Panc1 (cell line): ENCODE measurements at regions not wholly inside any gene's neighbourhood (a gene's known extent, or its start where the extent isn't known, plus 50 kb on each side); places are given as distances from the start of the nearest gene placed in this dataset.

Experiments used
- ATAC-seq: fragments of 200-7000 bp; cut with Tn5 transposase; 2 replicates; pipeline ENCODE4 v1.9.1; 2020; ENCODE audit warnings: mild to moderate bottlenecking, moderate library complexity
- BruUV-seq: library from RNA; stranded (reverse); fragments of 400-500 nt; replicated peaks from 2 replicates; lab custom pipeline; 2021; lab: Mats Ljungman, UMichigan
- CTCF ChIA-PET: fragments of 300-600 bp; sonication (Branson Sonifier 250); formaldehyde crosslinking; loops from one replicate; lab custom pipeline; 2022; ENCODE audit warnings: antibody characterized with exemption; lab: Charles Lee
- POLR2A ChIA-PET: fragments of 300-600 bp; sonication (Branson Sonifier 250); formaldehyde crosslinking; loops from one replicate; lab custom pipeline; 2022; ENCODE audit warnings: antibody characterized with exemption; lab: Charles Lee
- DNase-seq: peaks from one replicate; pipeline ENCODE4 v3.0.0-alpha.2; 2010; ENCODE audit warnings: low read depth, low spot score
- H3K27ac ChIP-seq: 2 replicates; pipeline ENCODE4 v1.5.1; 2011; ENCODE audit warnings: mild to moderate bottlenecking, low read length, inconsistent platforms
- H3K27me3 ChIP-seq: fragments of 200-500 bp; sonication (Bioruptor generic); 2 replicates; pipeline ENCODE4 v1.6.0; 2014; ENCODE audit warnings: low read length, inconsistent platforms; ENCODE audit not compliant: control insufficient read depth, insufficient read depth
- H3K36me3 ChIP-seq: fragments of 200-500 bp; sonication (Bioruptor generic); 2 replicates; pipeline ENCODE4 v1.5.1; 2014; ENCODE audit warnings: inconsistent platforms, mild to moderate bottlenecking, low read length, moderate library complexity; ENCODE audit not compliant: control insufficient read depth, insufficient read depth
- H3K4me1 ChIP-seq: 2 replicates; pipeline ENCODE4 v1.5.1; 2011; ENCODE audit warnings: inconsistent platforms, mild to moderate bottlenecking, low read length, moderate library complexity; ENCODE audit not compliant: control insufficient read depth, insufficient read depth
- H3K4me3 ChIP-seq, 2 experiments: 2 replicates each; pipeline ENCODE4 v1.5.1; 2011 to 2012; ENCODE audit warnings: low read depth in 2 of 2, low read length in 2 of 2, mild to moderate bottlenecking in 2 of 2, inconsistent platforms in 1 of 2, moderate library complexity in 1 of 2
- H3K9me3 ChIP-seq: fragments of 200-500 bp; sonication (Bioruptor generic); 2 replicates; pipeline ENCODE4 v1.5.1; 2014; ENCODE audit warnings: low read depth, mild to moderate bottlenecking, inconsistent platforms, low read length, moderate library complexity; ENCODE audit not compliant: control insufficient read depth, insufficient read depth
- CTCF ChIP-seq: fragments of 450-650 bp; IDR thresholded peaks from 2 replicates; pipeline ENCODE4 v1.5.1; 2017; ENCODE audit warnings: mild to moderate bottlenecking
- POLR2AphosphoS5 ChIP-seq: IDR thresholded peaks from 2 replicates; pipeline ENCODE4 v1.6.1; 2012; ENCODE audit warnings: mild to moderate bottlenecking, low read depth, low read length, moderate library complexity
- REST ChIP-seq, 2 experiments: IDR thresholded peaks; 2 replicates each; pipeline ENCODE4 v1.6.1; 2011 to 2012; ENCODE audit warnings: low read depth in 2 of 2, control low read depth in 1 of 2, low read length in 1 of 2, mild to moderate bottlenecking in 1 of 2, moderate library complexity in 1 of 2; ENCODE audit not compliant: insufficient read depth in 1 of 2
- SIN3A ChIP-seq: IDR thresholded peaks from 2 replicates; pipeline ENCODE4 v1.6.1; 2012; ENCODE audit warnings: low read depth, mild to moderate bottlenecking, low read length, moderate library complexity, borderline replicate concordance; ENCODE audit not compliant: insufficient read depth
- TCF7L2 ChIP-seq: IDR thresholded peaks from 2 replicates; pipeline ENCODE4 v1.6.1; 2011; ENCODE audit warnings: mild to moderate bottlenecking, low read depth, low read length, inconsistent platforms
- in situ Hi-C: cut with HindIII; loops from 2 replicates; pipeline ENCODE4 v1.10.0; 2016; ENCODE audit warnings: low sequenced_read_pairs, low pct_unique_long_range_greater_than_20kb
- intact Hi-C: fragments of 100-400 bp; cut with micrococcal nuclease; formaldehyde crosslinking; loops from one replicate; pipeline ENCODE4 v1.10.0; 2022; ENCODE audit not compliant: unreplicated experiment

DNA sequence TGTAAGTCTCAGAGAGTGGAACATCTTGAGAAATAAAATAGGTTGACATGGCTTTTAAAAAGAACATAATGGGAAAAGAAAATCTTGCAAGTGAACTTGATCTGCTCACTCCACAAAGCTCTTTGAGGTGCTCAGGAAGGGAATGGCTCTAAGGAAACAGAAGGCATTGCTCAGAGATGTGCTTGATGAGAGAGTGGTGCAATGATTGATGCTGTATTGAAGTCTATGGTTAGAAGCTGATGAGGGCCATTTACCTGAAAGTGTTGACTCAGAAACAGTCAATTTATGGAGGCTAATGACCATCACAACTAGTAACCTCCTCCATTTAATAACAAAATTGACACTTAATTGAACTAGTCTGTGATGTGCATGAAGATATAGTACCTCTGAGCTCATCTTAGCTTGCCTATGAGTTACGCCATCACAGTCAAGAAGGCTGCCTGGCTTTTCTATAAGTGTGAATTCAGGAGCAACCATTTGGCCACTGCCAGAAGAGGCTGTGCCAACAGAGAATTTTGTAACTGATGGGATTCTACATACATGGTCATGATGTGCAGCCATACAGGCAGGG lies 639.1 kb downstream of the JRKL start:
- POLR2A ChIA-PET = no interaction called here
- H3K36me3 ChIP-seq = no peaks in the 10 kb centered on the region
- BruUV-seq = no TSS peak
- no peak overlapping the region for H3K4me3 ChIP-seq
- TF ChIP-seq REST (IDR thresholded peaks at IDR 0.05; ENCODE audit: insufficient read depth in 1 of 2, low read depth in 2 of 2, low read length in 1 of 2) = no peak
- TF ChIP-seq POLR2AphosphoS5 = no peak
- no peak for TF ChIP-seq CTCF
- TF ChIP-seq TCF7L2 = no peak
- no peak for TF ChIP-seq SIN3A
- ATAC-seq = no peak
- CTCF ChIA-PET = no interaction called here
- intact Hi-C loops = no loop called here
- H3K27ac ChIP-seq = no peak overlapping the region
- H3K9me3 ChIP-seq = no peaks in the 10 kb centered on the region
- in situ Hi-C loops = no loop called here
- no peaks in the 10 kb centered on the region for H3K27me3 ChIP-seq
- no peak for DNase-seq
- H3K4me1 ChIP-seq = no peaks in the 10 kb centered on the region

GRCh38 chr11:97033178-97033577 lies 643.4 kb downstream of the JRKL start:
- H3K27me3 ChIP-seq = no peaks in the 10 kb centered on the region
- H3K4me1 ChIP-seq = no peaks in the 10 kb centered on the region
- ATAC-seq (no peak), DNase-seq (no peak)
- no peak for TF ChIP-seq TCF7L2
- TF ChIP-seq POLR2AphosphoS5 = no peak
- no peak for TF ChIP-seq SIN3A
- no peak for TF ChIP-seq REST (IDR thresholded peaks at IDR 0.05; ENCODE audit: insufficient read depth in 1 of 2, low read depth in 2 of 2, low read length in 1 of 2)
- no peak for TF ChIP-seq CTCF
- ChIA-PET CTCF (no interaction called here), POLR2A (no interaction called here)
- intact Hi-C loops = no loop called here
- H3K36me3 ChIP-seq = no peaks in the 10 kb centered on the region
- no TSS peak for BruUV-seq
- no peak overlapping the region for H3K4me3 ChIP-seq
- in situ Hi-C loops = no loop called here
- H3K9me3 ChIP-seq = no peaks in the 10 kb centered on the region
- no peak overlapping the region for H3K27ac ChIP-seq
